AG04450 (cell line): ENCODE measurements at regions not wholly inside any gene's neighbourhood (a gene's known extent, or its start where the extent isn't known, plus 50 kb on each side); places are given as distances from the start of the nearest gene placed in this dataset.
"Not testable (repeated sequence)": the region's sequence is repeated elsewhere in the genome, so short reads cannot be mapped to it uniquely, and the experiment has no call there.

Experiments used
- CTCF ChIA-PET: fragments of 300-600, 350-600 bp; formaldehyde crosslinking; extraction: SDS; loops from one replicate; lab custom pipeline; 2022; ENCODE audit warnings: antibody characterized with exemption, inconsistent platforms; lab: Charles Lee
- POLR2A ChIA-PET: fragments of 350-600 bp; formaldehyde crosslinking; extraction: SDS; loops from one replicate; lab custom pipeline; 2021; ENCODE audit warnings: antibody characterized with exemption, inconsistent platforms; lab: Yijun Ruan, JAX
- DNase-seq: peaks from one replicate; pipeline ENCODE4 v3.0.0-alpha.2; 2011; ENCODE audit warnings: low read depth, low spot score
- H3K27ac ChIP-seq: one replicate; pipeline ENCODE4 v1.5.1; 2012; ENCODE audit warnings: low read depth, low read length, control low read depth
- H3K27me3 ChIP-seq: one replicate; pipeline ENCODE4 v1.6.0; 2012; ENCODE audit warnings: low read length; ENCODE audit not compliant: control insufficient read depth, insufficient read depth
- H3K4me3 ChIP-seq: 2 replicates; pipeline ENCODE4 v1.5.1; 2011; ENCODE audit warnings: mild to moderate bottlenecking, low read depth, low read length, control low read depth
- H3K9me3 ChIP-seq: 2 replicates; pipeline ENCODE4 v1.5.1; 2012; ENCODE audit warnings: low read length; ENCODE audit not compliant: control insufficient read depth, insufficient read depth
- CTCF ChIP-seq: IDR thresholded peaks from 2 replicates; pipeline ENCODE4 v1.5.1; 2011; ENCODE audit warnings: low read depth, low read length, control low read depth, inconsistent platforms

DNA sequence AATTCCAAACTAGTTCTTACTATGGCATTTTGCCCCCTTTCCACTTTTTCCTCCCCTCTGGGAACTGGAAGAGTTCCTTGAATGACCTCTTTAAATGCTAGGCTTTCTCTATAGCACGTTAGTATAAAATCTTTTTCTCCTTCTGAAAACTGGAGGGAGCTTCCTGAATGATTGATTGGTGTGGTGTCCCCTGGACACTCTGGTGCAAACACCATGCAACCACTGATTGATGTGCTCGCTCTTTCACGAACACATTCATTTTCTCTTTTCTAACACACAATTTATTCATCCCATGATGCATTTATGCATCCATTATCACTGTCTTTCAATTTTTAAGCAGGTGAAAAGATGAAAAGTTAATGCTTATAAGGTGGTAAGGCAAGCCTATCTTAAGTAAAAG lies 159.1 kb upstream of the NANOGP8 start:
- ChIA-PET CTCF (no interaction called here), POLR2A (no interaction called here)
- Histone ChIP-seq H3K27me3 (no peaks in the 10 kb centered on the region), H3K9me3 (no peaks in the 10 kb centered on the region), H3K27ac (no peak overlapping the region), H3K4me3 (no peak overlapping the region)
- no peak for DNase-seq
- TF ChIP-seq CTCF, result no peak

DNA sequence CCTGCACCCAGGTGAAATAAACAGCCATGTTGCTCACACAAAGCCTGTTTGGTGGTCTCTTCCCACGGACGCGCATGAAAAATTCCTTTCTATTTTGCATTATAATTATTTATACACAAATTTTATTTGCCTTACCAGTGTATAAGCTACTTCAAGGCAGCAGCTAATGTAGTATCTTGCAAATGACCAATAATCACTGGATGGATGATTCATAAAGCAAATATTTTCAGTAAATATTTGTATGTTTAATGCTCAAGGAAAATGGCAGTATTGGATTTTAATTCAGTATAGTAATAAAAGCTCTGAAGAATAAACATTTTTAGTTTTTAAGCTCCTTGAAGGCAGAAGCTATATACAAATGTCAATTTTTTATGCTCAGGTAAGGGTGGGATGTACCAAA lies 158.7 kb upstream of the NANOGP8 start:
- Histone ChIP-seq H3K27me3 (no peaks in the 10 kb centered on the region), H3K4me3 (no peak overlapping the region), H3K27ac (no peak overlapping the region), H3K9me3 (no peaks in the 10 kb centered on the region)
- POLR2A ChIA-PET, result no interaction called here
- CTCF ChIA-PET, result no interaction called here
- TF ChIP-seq CTCF, result no peak
- DNase-seq, result no peak

- DNase-seq, H3K4me3 ChIP-seq, POLR2A ChIA-PET, H3K27ac ChIP-seq, H3K27me3 ChIP-seq, H3K9me3 ChIP-seq, CTCF ChIA-PET: not testable (repeated sequence)
Observed at GRCh38 chr15:35239693-35240092, 154.6 kb upstream of the NANOGP8 start.

GRCh38 chr15:35238448-35238847 lies 153.4 kb upstream of the NANOGP8 start:
- CTCF ChIA-PET, H3K9me3 ChIP-seq, H3K4me3 ChIP-seq, DNase-seq, H3K27me3 ChIP-seq, H3K27ac ChIP-seq, POLR2A ChIA-PET: not testable (repeated sequence)

DNA sequence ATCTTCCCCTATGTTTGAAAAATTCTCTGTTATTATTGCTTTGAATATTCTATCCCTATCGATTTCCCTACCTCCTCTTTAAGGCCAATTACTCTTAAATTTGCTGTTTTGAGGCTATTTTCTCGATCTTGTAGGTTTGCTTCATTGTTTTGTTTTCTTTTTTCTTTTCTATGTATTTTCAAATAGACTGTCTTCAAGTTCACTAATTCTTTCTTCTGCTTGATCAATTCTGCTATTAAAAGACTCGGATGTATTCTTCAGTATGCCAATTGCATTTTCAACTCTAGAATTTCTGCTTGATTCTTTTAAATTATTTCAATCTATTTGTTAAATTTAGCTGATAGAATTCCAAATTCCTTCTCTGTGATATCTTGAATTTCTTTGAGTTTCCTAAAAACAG lies 144.0 kb upstream of the NANOGP8 start:
- ChIA-PET CTCF (no interaction called here), POLR2A (interaction anchor here (0.6 kb wide), 1 partner anchor 838 kb away, joined by 8 read pairs; no protein-coding TSS in a partner anchor)
- no peaks in the 10 kb centered on the region for H3K9me3 ChIP-seq
- H3K4me3 ChIP-seq, result no peak overlapping the region
- no peaks in the 10 kb centered on the region for H3K27me3 ChIP-seq
- DNase-seq, result no peak
- no peak for TF ChIP-seq CTCF
- no peak overlapping the region for H3K27ac ChIP-seq

DNA sequence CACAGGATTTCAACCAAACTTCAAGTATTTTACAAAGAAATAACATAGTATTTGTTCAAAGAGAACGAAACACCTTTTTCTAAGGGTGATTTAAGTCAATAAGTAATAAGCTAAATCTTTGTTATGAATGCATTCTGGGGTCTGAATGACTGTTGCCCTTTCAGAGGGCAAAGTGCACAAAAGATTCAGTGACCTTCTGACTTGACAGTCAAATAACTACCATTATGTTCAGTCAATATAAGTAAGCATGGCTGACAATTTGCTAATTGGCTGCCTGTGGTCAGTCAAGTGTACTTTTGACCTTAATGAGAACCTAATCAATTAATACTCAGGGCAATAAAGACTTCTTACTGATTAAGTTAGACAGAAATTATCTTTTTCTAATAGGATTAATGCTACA lies 133.1 kb upstream of the NANOGP8 start:
- ChIA-PET CTCF (no interaction called here), POLR2A (no interaction called here)
- Histone ChIP-seq H3K27me3 (no peaks in the 10 kb centered on the region), H3K9me3 (no peaks in the 10 kb centered on the region), H3K4me3 (no peak overlapping the region), H3K27ac (no peak overlapping the region)
- DNase-seq, result no peak
- no peak for TF ChIP-seq CTCF
